H1 (cell line): ENCODE measurements at regions not wholly inside any gene's neighbourhood (a gene's known extent, or its start where the extent isn't known, plus 50 kb on each side); places are given as distances from the start of the nearest gene placed in this dataset.

Source experiments
- CTCF ChIA-PET: fragments of 300-600 bp; sonication (Branson Sonifier 250); formaldehyde crosslinking; loops from one replicate; lab custom pipeline; 2021; ENCODE audit not compliant: partially characterized antibody; lab: Charles Lee
- POLR2A ChIA-PET: fragments of 300-600 bp; sonication (Branson Sonifier 250); formaldehyde crosslinking; loops from one replicate; lab custom pipeline; 2021; ENCODE audit warnings: inconsistent platforms; ENCODE audit not compliant: partially characterized antibody; lab: Charles Lee
- DNase-seq, 2 experiments: peaks; one replicate each; pipeline versions ENCODE4 v3.0.0 to v3.0.0-alpha.2; 2010 to 2022; ENCODE audit warnings: low spot score in 2 of 2, low read depth in 1 of 2, mixed read lengths in 1 of 2
- FAIRE-seq: peaks from 2 replicates; lab custom pipeline; 2011; peaks lifted over from hg19 to GRCh38; lab: Jason Lieb, UNC
- H2AFZ ChIP-seq: 2 replicates; pipeline ENCODE4 v1.8.1; 2012; ENCODE audit warnings: low read length, inconsistent platforms
- H2AK5ac ChIP-seq: 2 replicates; pipeline ENCODE4 v1.6.1; 2013; ENCODE audit warnings: low read depth, low read length
- H2BK120ac ChIP-seq: replicated peaks from 2 replicates; pipeline ENCODE3; 2013; ENCODE audit warnings: low read depth, low read length, inconsistent platforms
- H2BK12ac ChIP-seq: 2 replicates; pipeline ENCODE4 v1.6.1; 2013; ENCODE audit warnings: low read depth, low read length
- H2BK15ac ChIP-seq: 2 replicates; pipeline ENCODE4 v1.6.1; 2013; ENCODE audit warnings: low read length
- H2BK20ac ChIP-seq: 2 replicates; pipeline ENCODE4 v1.6.1; 2013; ENCODE audit warnings: low read length
- H2BK5ac ChIP-seq: 2 replicates; pipeline ENCODE4 v1.6.1; 2013; ENCODE audit warnings: low read depth, low read length
- H3K14ac ChIP-seq: 2 replicates; pipeline ENCODE4 v1.6.1; 2013; ENCODE audit warnings: inconsistent platforms; ENCODE audit not compliant: insufficient read length
- H3K18ac ChIP-seq: 2 replicates; pipeline ENCODE4 v1.6.1; 2013; ENCODE audit warnings: low read length; ENCODE audit errors: extremely low read depth
- H3K23ac ChIP-seq: 2 replicates; pipeline ENCODE4 v1.6.1; 2013; ENCODE audit warnings: inconsistent platforms; ENCODE audit not compliant: insufficient read length
- H3K23me2 ChIP-seq: 2 replicates; pipeline ENCODE4 v1.6.1; 2013; ENCODE audit warnings: low read depth, low read length
- H3K27ac ChIP-seq: 2 replicates; pipeline ENCODE4 v1.6.1; 2011; ENCODE audit warnings: low read depth, low read length, inconsistent platforms
- H3K27me3 ChIP-seq, 4 experiments: replicated peaks in 1 of 4; 1 replicate in 1 of 4; 2 replicates in 3 of 4; pipeline versions ENCODE4 v1.6.1 to v1.8.1; 2011 to 2013; ENCODE audit warnings: low read length in 3 of 4, mild to moderate bottlenecking in 3 of 4, inconsistent platforms in 2 of 4, mixed read lengths in 2 of 4, moderate library complexity in 1 of 4; ENCODE audit not compliant: control insufficient read depth in 3 of 4, insufficient read depth in 3 of 4; ENCODE audit errors: extremely low read depth in 1 of 4
- H3K36me3 ChIP-seq, 4 experiments: 2 replicates each; pipeline versions ENCODE4 v1.6.1 to v1.8.1; 2011 to 2013; ENCODE audit warnings: mild to moderate bottlenecking in 4 of 4, low read length in 3 of 4, moderate library complexity in 2 of 4, control low read depth in 1 of 4, inconsistent platforms in 1 of 4; ENCODE audit not compliant: insufficient read depth in 4 of 4, control insufficient read depth in 2 of 4
- H3K4ac ChIP-seq: replicated peaks from 2 replicates; pipeline ENCODE3; 2013; ENCODE audit warnings: low read length, low read depth, mixed read lengths, inconsistent platforms; ENCODE audit not compliant: insufficient read length
- H3K4me1 ChIP-seq, 4 experiments: replicated peaks in 1 of 4; 1 replicate in 1 of 4; 2 replicates in 3 of 4; pipeline versions ENCODE4 v1.6.1 to v1.8.1; 2011 to 2013; ENCODE audit warnings: low read length in 3 of 4, inconsistent platforms in 2 of 4, mixed read lengths in 1 of 4; ENCODE audit not compliant: insufficient read depth in 4 of 4, control insufficient read depth in 3 of 4
- H3K4me2 ChIP-seq, 2 experiments: 2 replicates each; pipeline versions ENCODE4 v1.6.1 to v1.8.1; 2011 to 2013; ENCODE audit warnings: low read depth in 2 of 2, low read length in 2 of 2, control low read depth in 1 of 2, inconsistent platforms in 1 of 2, mild to moderate bottlenecking in 1 of 2; ENCODE audit not compliant: insufficient read depth in 1 of 2
- H3K4me3 ChIP-seq, 4 experiments: fragments of 200-600, 300-600 bp in 1 of 4; sonication (generic), shearing (Covaris generic), sonication (Bioruptor Twin) in 1 of 4; 2 replicates each; pipeline versions ENCODE4 v1.5.1 to v1.8.1; 2011 to 2016; ENCODE audit warnings: low read length in 4 of 4, low read depth in 3 of 4, control low read depth in 2 of 4, inconsistent platforms in 2 of 4, mild to moderate bottlenecking in 2 of 4, mixed read lengths in 1 of 4, moderate library complexity in 1 of 4; ENCODE audit not compliant: insufficient read depth in 2 of 4; ENCODE audit errors: extremely low read depth in 1 of 4
- H3K56ac ChIP-seq: replicated peaks from 2 replicates; pipeline ENCODE3; 2013; ENCODE audit warnings: low read depth, mild to moderate bottlenecking, mixed read lengths, low read length, inconsistent platforms; ENCODE audit not compliant: insufficient read length
- H3K79me1 ChIP-seq: 2 replicates; pipeline ENCODE4 v1.6.1; 2013; ENCODE audit warnings: low read depth, low read length, control low read depth
- H3K79me2 ChIP-seq, 2 experiments: 2 replicates each; pipeline versions ENCODE4 v1.6.1 to v1.8.1; 2012 to 2013; ENCODE audit warnings: low read length in 2 of 2, mild to moderate bottlenecking in 2 of 2, inconsistent platforms in 1 of 2; ENCODE audit not compliant: insufficient read depth in 2 of 2, control insufficient read depth in 1 of 2
- H3K9ac ChIP-seq, 4 experiments: replicated peaks in 1 of 4; 1 replicate in 1 of 4; 2 replicates in 3 of 4; pipeline versions ENCODE4 v1.6.1 to v1.8.1; 2011 to 2013; ENCODE audit warnings: low read depth in 3 of 4, low read length in 3 of 4, control low read depth in 2 of 4, mild to moderate bottlenecking in 2 of 4, moderate library complexity in 2 of 4, inconsistent platforms in 1 of 4; ENCODE audit errors: extremely low read depth in 1 of 4
- H3K9me3 ChIP-seq, 2 experiments: 2 replicates each; pipeline versions ENCODE4 v1.6.1 to v1.8.1; 2012 to 2013; ENCODE audit warnings: mild to moderate bottlenecking in 2 of 2, moderate library complexity in 2 of 2, control low read depth in 1 of 2, inconsistent platforms in 1 of 2, low read depth in 1 of 2, low read length in 1 of 2, mixed read lengths in 1 of 2; ENCODE audit not compliant: insufficient read depth in 2 of 2
- H4K20me1 ChIP-seq, 2 experiments: replicated peaks in 1 of 2; 2 replicates each; pipeline versions ENCODE3 to v1.8.1; 2011 to 2013; ENCODE audit warnings: inconsistent platforms in 2 of 2, low read length in 2 of 2, mild to moderate bottlenecking in 1 of 2; ENCODE audit not compliant: insufficient read depth in 2 of 2, control insufficient read depth in 1 of 2
- H4K5ac ChIP-seq: 2 replicates; pipeline ENCODE4 v1.6.1; 2013; ENCODE audit warnings: low read length, low read depth, mixed read lengths, inconsistent platforms; ENCODE audit not compliant: insufficient read length
- H4K8ac ChIP-seq: 2 replicates; pipeline ENCODE4 v1.8.0; 2013; ENCODE audit warnings: mild to moderate bottlenecking, moderate library complexity, low read length, inconsistent platforms; ENCODE audit not compliant: insufficient read depth; ENCODE audit errors: extremely low read depth
- H4K91ac ChIP-seq: replicated peaks from 2 replicates; pipeline ENCODE3; 2013; ENCODE audit warnings: low read length, mixed read lengths, inconsistent platforms; ENCODE audit not compliant: insufficient read length
- EZH2 ChIP-seq: fragments of 200-600 bp; sonication (generic); IDR thresholded peaks from 2 replicates; pipeline ENCODE4 v1.7.1; 2012; ENCODE audit warnings: low read depth, mild to moderate bottlenecking, moderate library complexity, low read length, inconsistent platforms; ENCODE audit not compliant: severe bottlenecking
- KDM1A ChIP-seq: fragments of 200-600, 300-600 bp; sonication (generic); IDR thresholded peaks from 2 replicates; pipeline ENCODE4 v1.7.1; 2016; ENCODE audit warnings: mild to moderate bottlenecking, low read length, borderline replicate concordance
- KDM4A ChIP-seq: IDR thresholded peaks from one replicate; pipeline ENCODE4 v1.7.1; 2012; ENCODE audit warnings: low read depth, mild to moderate bottlenecking, moderate library complexity, low read length, inconsistent platforms; ENCODE audit not compliant: severe bottlenecking
- RFX5 ChIP-seq: IDR thresholded peaks from 2 replicates; pipeline ENCODE4 v1.6.1; 2011; ENCODE audit warnings: low read depth, low read length, improper control_type of control experiment, borderline replicate concordance
- SRF ChIP-seq: IDR thresholded peaks from 2 replicates; pipeline ENCODE4 v1.6.1; 2011; ENCODE audit warnings: mild to moderate bottlenecking, low read depth, low read length, moderate library complexity
- WGBS, 2 experiments: shearing (Covaris generic) in 1 of 2; methylation state at CpG; one replicate each; pipeline versions ENCODE4 v1.1.6 to v1.1.7; 2013 to 2015; ENCODE audit warnings: low lambda C conversion rate in 2 of 2, mixed read lengths in 2 of 2, inconsistent platforms in 1 of 2, low coverage in 1 of 2, missing lambda C conversion rate in 1 of 2; ENCODE audit not compliant: insufficient replicate concordance in 2 of 2, insufficient coverage in 1 of 2, insufficient read length in 1 of 2; ENCODE audit errors: extremely low coverage in 1 of 2, missing lambda C conversion rate in 1 of 2; 5-methylcytosine and 5-hydroxymethylcytosine counted together
- TF ChIP-seq, protein P1 (sequence below): IDR thresholded peaks from 2 replicates; pipeline ENCODE4 v1.6.1; 2012; ENCODE audit warnings: inconsistent platforms
- TF ChIP-seq, protein P2 (sequence below): IDR thresholded peaks from 2 replicates; pipeline ENCODE4 v1.6.1; 2012; ENCODE audit warnings: inconsistent platforms

- peak overlapping the region; percentile 79 for H4K8ac ChIP-seq
- H2BK20ac ChIP-seq, result no peak overlapping the region
- no peak overlapping the region for H2AFZ ChIP-seq
- no peak overlapping the region for H3K27ac ChIP-seq
- no peak overlapping the region for H2BK5ac ChIP-seq
- H2BK120ac ChIP-seq, result no peak overlapping the region
- no peak overlapping the region for H3K18ac ChIP-seq
- H3K79me2 ChIP-seq, result no peaks in the 10 kb centered on the region
- H3K79me1 ChIP-seq, result no peaks in the 10 kb centered on the region; the same call in 1 of the 2 replicates
- no peak for FAIRE-seq
- peaks cover 10 to 12% of the 10 kb centered on the region in 2 experiments for H3K9me3 ChIP-seq
- DNase-seq, result peak in 1 of 2 experiments; percentile 70
- no peak overlapping the region for H2AK5ac ChIP-seq
- H2BK12ac ChIP-seq, result no peak overlapping the region
- no peak overlapping the region for H4K5ac ChIP-seq
- TF ChIP-seq KDM1A, result no peak
- TF ChIP-seq SRF, result no peak
- TF ChIP-seq KDM4A, result peak; percentile 79
- TF ChIP-seq, protein P1, sequence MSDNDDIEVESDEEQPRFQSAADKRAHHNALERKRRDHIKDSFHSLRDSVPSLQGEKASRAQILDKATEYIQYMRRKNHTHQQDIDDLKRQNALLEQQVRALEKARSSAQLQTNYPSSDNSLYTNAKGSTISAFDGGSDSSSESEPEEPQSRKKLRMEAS, result peak; percentile 17; the same call in 1 of the 2 replicates
- no peak for TF ChIP-seq RFX5
- peak; percentile 51 for TF ChIP-seq EZH2
- TF ChIP-seq, protein P2, sequence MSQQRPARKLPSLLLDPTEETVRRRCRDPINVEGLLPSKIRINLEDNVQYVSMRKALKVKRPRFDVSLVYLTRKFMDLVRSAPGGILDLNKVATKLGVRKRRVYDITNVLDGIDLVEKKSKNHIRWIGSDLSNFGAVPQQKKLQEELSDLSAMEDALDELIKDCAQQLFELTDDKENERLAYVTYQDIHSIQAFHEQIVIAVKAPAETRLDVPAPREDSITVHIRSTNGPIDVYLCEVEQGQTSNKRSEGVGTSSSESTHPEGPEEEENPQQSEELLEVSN, result peak; percentile 66
- H3K27me3 ChIP-seq, result peaks cover 13 to 35% (median 31%) of the 10 kb centered on the region in 4 experiments
- WGBS, 2 experiments, result 9% methylated on average over 43 of the region's 63 CpGs; no CpG with 5 or more reads in 1 of the 2 experiments
- H4K20me1 ChIP-seq, result no peaks in the 10 kb centered on the region
- H3K23ac ChIP-seq, result no peak overlapping the region
- H3K14ac ChIP-seq, result no peak overlapping the region
- no peak overlapping the region for H2BK15ac ChIP-seq
- H3K4me2 ChIP-seq, result peak overlapping the region; percentile 11 to 74
- no peaks in the 10 kb centered on the region; the same call in 1 of the 2 replicates for H3K23me2 ChIP-seq
- H3K4ac ChIP-seq, result no peak overlapping the region
- no peak overlapping the region for H3K56ac ChIP-seq
- H3K4me3 ChIP-seq, result peak overlapping the region; percentile 14 to 62 (median 28); a peak in 6 of 8 replicates
- no peak overlapping the region for H4K91ac ChIP-seq
- CTCF ChIA-PET, result interaction anchor here (0.8 to 4.8 kb wide), 5 partner anchors 10 to 1682 kb away, joined by 3 to 18 read pairs (median 4); no protein-coding TSS in a partner anchor
- POLR2A ChIA-PET, result no interaction called here
- H3K4me1 ChIP-seq, result peaks cover 0 to 6% (median 0%) of the 10 kb centered on the region in 4 experiments; a peak in 2 of 7 replicates
- H3K9ac ChIP-seq, result no peak overlapping the region
- H3K36me3 ChIP-seq, result no peaks in the 10 kb centered on the region
Observed at GRCh38 chr10:128286762-128287500, 160.7 kb upstream of the MKI67 start.
